Adipocyte (in vitro differentiated cells): ENCODE measurements at regions not wholly inside any gene's neighbourhood (a gene's known extent, or its start where the extent isn't known, plus 50 kb on each side); places are given as distances from the start of the nearest gene placed in this dataset.

Experiments used
- DNase-seq: peaks from one replicate; pipeline ENCODE4 v3.0.0-alpha.2; 2015; ENCODE audit warnings: low read depth
- H3K27me3 ChIP-seq: replicated peaks from 2 replicates; pipeline ENCODE4 v1.7.0; 2013; ENCODE audit warnings: mild to moderate bottlenecking, low read length, moderate library complexity; ENCODE audit not compliant: control insufficient read depth, insufficient read depth
- H3K36me3 ChIP-seq: 2 replicates; pipeline ENCODE4 v1.7.0; 2013; ENCODE audit warnings: low read length, mild to moderate bottlenecking, moderate library complexity; ENCODE audit not compliant: control insufficient read depth, insufficient read depth, severe bottlenecking
- H3K4me1 ChIP-seq: 2 replicates; pipeline ENCODE4 v1.7.0; 2013; ENCODE audit warnings: mild to moderate bottlenecking, low read length, moderate library complexity; ENCODE audit not compliant: control insufficient read depth, insufficient read depth
- H3K4me3 ChIP-seq: 2 replicates; pipeline ENCODE4 v1.7.0; 2013; ENCODE audit warnings: mild to moderate bottlenecking, low read length, moderate library complexity
- H3K9ac ChIP-seq: 2 replicates; pipeline ENCODE4 v1.7.0; 2013; ENCODE audit warnings: mild to moderate bottlenecking, low read length, moderate library complexity
- H3K9me3 ChIP-seq: 2 replicates; pipeline ENCODE4 v1.7.0; 2013; ENCODE audit warnings: mild to moderate bottlenecking, low read length, moderate library complexity; ENCODE audit not compliant: control insufficient read depth

GRCh38 chr7:148950806-148951205, 66.7 kb upstream of the EZH2 start:
- no peak for DNase-seq
- Histone ChIP-seq H3K9ac (no peak overlapping the region), H3K4me1 (no peaks in the 10 kb centered on the region), H3K4me3 (no peak overlapping the region), H3K36me3 (no peaks in the 10 kb centered on the region), H3K27me3 (no peaks in the 10 kb centered on the region), H3K9me3 (no peaks in the 10 kb centered on the region)

- H3K4me3 ChIP-seq, result no peak overlapping the region
- peak; percentile 87 for DNase-seq
Observed at GRCh38 chr7:148944935-148945934, 61.1 kb upstream of the EZH2 start.

GRCh38 chr7:148941598-148942275, 57.6 kb upstream of the EZH2 start:
- Histone ChIP-seq H3K4me1 (peaks cover 17% of the 10 kb centered on the region), H3K9ac (peak overlapping the region; percentile 84), H3K36me3 (no peaks in the 10 kb centered on the region), H3K4me3 (peak overlapping the region; percentile 89), H3K27me3 (no peaks in the 10 kb centered on the region), H3K9me3 (no peaks in the 10 kb centered on the region)
- peak; percentile 47 for DNase-seq

More at GRCh38 chr7:148944935-148945934, 61.1 kb upstream of the EZH2 start:
- Histone ChIP-seq H3K9ac (no peak overlapping the region), H3K4me1 (peaks cover 14% of the 10 kb centered on the region), H3K36me3 (no peaks in the 10 kb centered on the region), H3K27me3 (no peaks in the 10 kb centered on the region), H3K9me3 (no peaks in the 10 kb centered on the region)

- H3K9me3 ChIP-seq, result no peaks in the 10 kb centered on the region
- H3K9ac ChIP-seq, result peak overlapping the region; percentile 84
- H3K4me1 ChIP-seq, result peaks cover 17% of the 10 kb centered on the region
- peak; percentile 94 for DNase-seq
- H3K4me3 ChIP-seq, result peak overlapping the region; percentile 89
- H3K36me3 ChIP-seq, result no peaks in the 10 kb centered on the region
- H3K27me3 ChIP-seq, result no peaks in the 10 kb centered on the region
Observed at GRCh38 chr7:148940702-148941597, 56.9 kb upstream of the EZH2 start.

GRCh38 chr7:148939128-148939755, 55.2 kb upstream of the EZH2 start:
- H3K36me3 ChIP-seq, result no peaks in the 10 kb centered on the region
- H3K9ac ChIP-seq, result no peak overlapping the region
- peaks cover 15% of the 10 kb centered on the region for H3K4me1 ChIP-seq
- DNase-seq, result no peak
- no peak overlapping the region for H3K4me3 ChIP-seq
- no peaks in the 10 kb centered on the region for H3K27me3 ChIP-seq
- H3K9me3 ChIP-seq, result no peaks in the 10 kb centered on the region

- no peaks in the 10 kb centered on the region for H3K9me3 ChIP-seq
- H3K4me1 ChIP-seq, result peaks cover 5% of the 10 kb centered on the region
- no peaks in the 10 kb centered on the region for H3K36me3 ChIP-seq
- H3K27me3 ChIP-seq, result no peaks in the 10 kb centered on the region
- H3K9ac ChIP-seq, result no peak overlapping the region
- no peak overlapping the region for H3K4me3 ChIP-seq
- no peak for DNase-seq
Observed at GRCh38 chr7:148935451-148935850, 51.4 kb upstream of the EZH2 start.
